ENCODE measurements at regions not wholly inside any gene's neighbourhood (a gene's known extent, or its start where the extent isn't known, plus 50 kb on each side); places are given as distances from the start of the nearest gene placed in this dataset.
A peak's percentile ranks its signal among the peaks of the same experiment; 100 is the strongest.

DNA sequence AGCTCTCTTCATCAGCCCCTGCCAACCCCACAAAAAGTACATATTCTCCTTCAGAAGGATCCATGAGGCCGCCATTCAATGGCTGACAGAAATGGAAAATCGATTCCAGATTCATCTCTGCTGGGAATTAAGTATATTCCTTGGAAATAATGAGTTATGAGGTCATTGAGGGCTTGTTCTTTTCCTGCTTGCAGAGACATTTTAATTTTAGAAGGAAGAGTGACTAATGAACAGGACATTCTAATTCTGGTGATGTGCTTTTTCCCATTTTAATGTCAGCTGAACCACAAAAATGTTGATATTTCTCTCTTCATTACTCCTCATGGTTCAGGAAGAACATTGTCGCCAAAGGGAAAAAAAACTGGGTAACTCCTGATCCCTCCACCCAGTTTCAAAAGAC, 314.0 kb downstream of the PIK3R1 start:
- H3K27ac ChIP-seq: no peak overlapping the region

DNA sequence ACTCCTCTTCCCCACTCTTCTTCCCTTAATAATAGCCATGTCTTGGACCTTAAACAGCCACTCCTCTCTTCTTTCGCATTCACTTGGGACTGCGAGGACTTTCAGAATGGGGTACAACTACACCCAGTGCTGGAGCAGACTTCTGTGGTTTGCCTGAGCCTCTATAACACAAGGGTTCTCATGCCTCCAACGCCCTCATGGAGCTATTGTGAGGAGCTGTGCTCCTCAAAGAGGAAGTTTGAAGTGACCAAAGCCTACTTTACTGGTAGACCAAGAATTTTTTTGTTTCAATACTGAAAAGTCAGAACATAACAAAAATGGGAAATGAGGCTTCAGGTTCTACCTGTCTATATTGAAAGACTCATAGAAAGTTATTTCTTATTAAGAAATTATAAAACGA, 316.4 kb downstream of the PIK3R1 start:
- H3K27ac ChIP-seq: no peak overlapping the region
- TF ChIP-seq ZFX (IDR thresholded peaks at IDR 0.05): no peak
- TF ChIP-seq, protein P1, sequence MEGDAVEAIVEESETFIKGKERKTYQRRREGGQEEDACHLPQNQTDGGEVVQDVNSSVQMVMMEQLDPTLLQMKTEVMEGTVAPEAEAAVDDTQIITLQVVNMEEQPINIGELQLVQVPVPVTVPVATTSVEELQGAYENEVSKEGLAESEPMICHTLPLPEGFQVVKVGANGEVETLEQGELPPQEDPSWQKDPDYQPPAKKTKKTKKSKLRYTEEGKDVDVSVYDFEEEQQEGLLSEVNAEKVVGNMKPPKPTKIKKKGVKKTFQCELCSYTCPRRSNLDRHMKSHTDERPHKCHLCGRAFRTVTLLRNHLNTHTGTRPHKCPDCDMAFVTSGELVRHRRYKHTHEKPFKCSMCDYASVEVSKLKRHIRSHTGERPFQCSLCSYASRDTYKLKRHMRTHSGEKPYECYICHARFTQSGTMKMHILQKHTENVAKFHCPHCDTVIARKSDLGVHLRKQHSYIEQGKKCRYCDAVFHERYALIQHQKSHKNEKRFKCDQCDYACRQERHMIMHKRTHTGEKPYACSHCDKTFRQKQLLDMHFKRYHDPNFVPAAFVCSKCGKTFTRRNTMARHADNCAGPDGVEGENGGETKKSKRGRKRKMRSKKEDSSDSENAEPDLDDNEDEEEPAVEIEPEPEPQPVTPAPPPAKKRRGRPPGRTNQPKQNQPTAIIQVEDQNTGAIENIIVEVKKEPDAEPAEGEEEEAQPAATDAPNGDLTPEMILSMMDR (conservative IDR thresholded peaks at IDR 0.05): no peak

More for the DNA sequence above, 314.0 kb downstream of the PIK3R1 start:
- TF ChIP-seq ZFX (IDR thresholded peaks at IDR 0.05): no peak
- TF ChIP-seq, protein P1 (conservative IDR thresholded peaks at IDR 0.05): no peak

DNA sequence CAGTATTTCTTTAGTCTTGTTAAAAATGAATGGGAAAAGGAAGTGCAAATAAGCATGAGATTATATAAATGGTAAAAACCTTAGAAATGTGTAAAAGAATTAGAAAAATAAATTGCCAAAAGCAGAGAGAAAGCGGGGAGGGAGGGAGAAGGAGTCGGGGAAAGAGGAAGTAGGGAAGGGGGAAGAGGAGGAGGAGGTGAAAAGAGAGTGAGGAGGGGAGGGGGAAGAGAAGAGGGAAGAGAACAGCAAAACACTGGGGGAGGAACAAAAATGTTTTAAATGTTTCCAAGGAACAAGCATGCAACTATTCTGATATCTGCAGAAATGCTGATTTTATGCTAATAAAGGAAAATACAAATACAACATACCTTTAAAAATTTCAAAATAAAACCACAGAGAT, 317.5 kb downstream of the PIK3R1 start:
- no peak overlapping the region for H3K27ac ChIP-seq
- TF ChIP-seq ZFX (IDR thresholded peaks at IDR 0.05): no peak
- TF ChIP-seq, protein P1 (conservative IDR thresholded peaks at IDR 0.05): no peak

DNA sequence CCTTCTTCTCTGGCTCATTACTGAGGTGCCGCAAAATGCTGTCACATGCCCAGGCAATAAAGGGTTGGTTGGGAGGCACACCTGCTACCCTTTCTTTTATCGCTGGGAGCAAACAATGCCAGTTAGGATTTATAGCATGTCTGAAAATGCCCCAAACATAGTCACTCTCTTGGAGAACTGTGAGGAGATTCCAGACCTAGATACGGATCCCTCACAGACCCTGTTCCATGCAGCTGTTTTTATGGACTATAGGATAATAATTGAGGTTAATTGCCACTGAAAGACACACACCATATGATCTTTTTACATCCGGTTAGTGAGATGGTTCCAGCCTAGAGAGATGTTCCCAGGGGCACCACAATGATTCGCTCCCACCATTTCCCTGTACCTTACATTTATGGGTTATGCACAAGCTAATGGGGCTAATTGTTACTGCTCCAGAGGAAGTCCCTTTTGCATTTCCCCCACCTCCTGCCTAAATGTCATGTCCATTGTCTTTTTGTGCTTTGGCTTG, 318.1 kb downstream of the PIK3R1 start:
- TF ChIP-seq, protein P1 (conservative IDR thresholded peaks at IDR 0.05): no peak
- TF ChIP-seq ZFX (IDR thresholded peaks at IDR 0.05): no peak
- peak overlapping the region; percentile 66 for H3K27ac ChIP-seq

DNA sequence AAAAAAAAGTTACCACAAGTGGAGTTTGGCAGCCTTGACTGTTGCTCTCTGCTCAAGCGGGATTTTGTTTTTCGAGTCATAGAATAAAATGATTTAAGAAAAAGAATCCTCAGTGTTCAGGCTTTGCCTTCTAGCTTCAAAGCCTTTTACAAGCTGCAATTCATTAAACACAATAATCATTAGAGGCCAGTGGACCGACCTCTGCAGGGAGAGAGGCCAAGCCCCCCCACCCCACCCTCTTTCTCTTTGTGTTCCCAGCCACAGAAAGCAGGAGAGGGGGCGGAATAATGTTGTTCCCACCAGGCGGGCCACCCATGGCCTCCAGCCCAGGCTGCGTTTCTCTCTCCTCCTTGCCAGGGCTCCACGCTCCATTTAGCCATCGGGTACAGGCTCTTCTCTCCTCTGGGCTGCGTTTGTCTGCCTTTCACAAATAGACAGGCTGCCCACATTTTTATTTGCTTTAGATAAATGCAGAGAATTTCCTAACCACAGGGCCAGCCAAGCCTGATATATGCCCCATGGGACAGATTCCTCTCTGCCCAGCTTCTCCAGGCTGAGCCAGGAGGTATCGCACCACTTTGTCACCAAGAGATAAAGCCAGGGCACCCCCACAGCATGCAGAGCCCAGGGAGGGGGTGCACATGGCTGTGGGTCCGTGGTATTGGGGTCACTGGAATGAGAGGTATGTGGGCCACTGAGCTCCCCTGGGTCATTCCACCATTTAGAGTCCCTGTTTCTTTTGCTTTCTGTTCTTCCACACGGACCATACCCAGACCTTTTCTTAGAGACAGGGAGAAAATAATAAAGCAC, 318.8 kb downstream of the PIK3R1 start:
- H3K27ac ChIP-seq: peak overlapping the region; percentile 66

DNA sequence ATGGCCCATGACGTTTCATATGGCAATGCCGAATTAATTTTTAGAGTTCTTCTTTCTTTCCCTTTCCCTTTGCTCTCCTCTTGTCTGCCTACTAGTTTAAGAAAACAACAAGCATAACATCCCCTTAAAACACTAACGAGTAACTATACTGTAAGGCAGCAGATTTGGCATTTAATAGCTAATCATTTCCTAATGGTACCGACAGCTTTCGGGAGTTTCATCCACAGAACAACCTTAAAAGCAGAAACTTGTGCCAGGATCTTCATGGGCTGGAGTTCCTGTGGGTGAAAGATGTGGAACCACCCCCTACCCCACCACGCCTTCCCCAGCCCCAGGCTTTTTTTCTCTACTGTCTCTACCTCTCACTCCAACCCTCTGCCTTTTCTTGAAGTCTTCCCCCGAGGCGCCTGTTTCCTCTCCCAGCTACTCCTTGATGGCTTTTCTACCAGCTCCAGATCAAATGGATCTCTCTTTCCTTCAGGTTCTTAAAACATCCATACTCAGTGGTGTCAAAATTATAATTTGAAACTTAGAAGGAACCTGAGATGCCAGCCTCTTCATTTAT, 319.5 kb downstream of the PIK3R1 start:
- peak overlapping the region; percentile 66 for H3K27ac ChIP-seq
- TF ChIP-seq, protein P1 (conservative IDR thresholded peaks at IDR 0.05): no peak
- TF ChIP-seq ZFX (IDR thresholded peaks at IDR 0.05): no peak

More for the DNA sequence above, 318.8 kb downstream of the PIK3R1 start:
- TF ChIP-seq ZFX (IDR thresholded peaks at IDR 0.05): no peak
- TF ChIP-seq, protein P1 (conservative IDR thresholded peaks at IDR 0.05): no peak

DNA sequence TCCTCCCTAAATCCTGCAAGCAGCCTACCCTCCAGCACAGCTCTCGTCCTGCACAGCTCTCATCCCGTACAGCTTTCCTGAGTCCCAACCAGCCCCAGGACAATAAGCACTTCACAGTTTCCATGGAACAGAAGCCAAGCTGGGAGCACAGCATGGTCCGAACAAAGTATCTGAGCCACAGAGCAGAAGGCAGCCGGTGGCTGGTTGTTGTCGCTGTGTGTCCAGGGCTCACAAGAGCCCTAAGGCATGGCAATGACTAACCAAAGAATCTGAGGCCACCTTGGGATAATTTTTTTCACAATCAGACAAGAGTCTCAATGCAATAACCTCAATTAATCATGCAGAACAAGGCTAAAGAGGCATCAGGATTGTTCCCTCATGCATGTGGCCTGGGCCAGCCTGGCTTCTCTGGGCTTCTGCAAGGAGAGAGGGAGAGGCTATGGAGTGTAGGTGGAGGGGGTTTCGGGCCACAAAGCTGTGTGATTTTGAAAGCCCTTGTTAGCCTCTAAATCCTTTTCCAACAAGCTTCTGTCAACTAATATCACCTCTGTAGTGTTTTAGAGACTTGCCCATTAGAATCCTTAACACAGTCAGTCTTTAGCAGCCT, 323.4 kb downstream of the PIK3R1 start:
- TF ChIP-seq ZFX (IDR thresholded peaks at IDR 0.05): no peak
- TF ChIP-seq, protein P1 (conservative IDR thresholded peaks at IDR 0.05): no peak
- H3K27ac ChIP-seq: no peak overlapping the region
